Gastroesophageal sphincter (tissue), 4 donors: ENCODE measurements at regions not wholly inside any gene's neighbourhood (a gene's known extent, or its start where the extent isn't known, plus 50 kb on each side); places are given as distances from the start of the nearest gene placed in this dataset.
"Not testable (repeated sequence)": the region's sequence is repeated elsewhere in the genome, so short reads cannot be mapped to it uniquely, and the experiment has no call there.

Source experiments
- ATAC-seq: fragments of 150-250 bp; one replicate; pipeline ENCODE4 v1.9.1; 2016; ENCODE audit warnings: mild to moderate bottlenecking, moderate library complexity
- H3K27ac ChIP-seq, 4 donors: fragments of 200-600 bp; sonication (generic) in 3 of 4; 1 replicate in 3 of 4; 2 replicates in 1 of 4; pipeline ENCODE4 v1.5.1; 2016 to 2019
- H3K27me3 ChIP-seq: fragments of 200-600 bp; sonication (generic); one replicate; pipeline ENCODE4 v1.5.1; 2019
- H3K36me3 ChIP-seq, 2 donors: fragments of 200-600 bp; sonication (generic); one replicate each; pipeline ENCODE4 v1.5.1; 2019; ENCODE audit warnings: control low read depth in 1 of 2
- H3K4me1 ChIP-seq, 3 donors: fragments of 200-600 bp; sonication (generic); 1 replicate in 2 of 3; 2 replicates in 1 of 3; pipeline ENCODE4 v1.5.1; 2016 to 2019; ENCODE audit warnings: control low read depth in 2 of 3
- H3K4me3 ChIP-seq, 2 donors: fragments of 200-600 bp; sonication (generic); one replicate each; pipeline ENCODE4 v1.5.1; 2019; ENCODE audit warnings: mild to moderate bottlenecking in 1 of 2, moderate library complexity in 1 of 2
- H3K9me3 ChIP-seq, 3 donors: fragments of 200-600 bp; sonication (generic); one replicate each; pipeline ENCODE4 v1.5.1; 2017 to 2019; ENCODE audit warnings: control low read depth in 2 of 3
- EP300 ChIP-seq: sonication (generic); formaldehyde crosslinking; IDR thresholded peaks from one replicate; pipeline ENCODE4 v1.6.1; 2017; ENCODE audit warnings: antibody characterized with exemption, mild to moderate bottlenecking
- POLR2A ChIP-seq, 2 donors: fragments of 450-650 bp; IDR thresholded peaks; one replicate each; pipeline ENCODE4 v1.6.1; 2017; ENCODE audit warnings: antibody characterized with exemption in 2 of 2, mild to moderate bottlenecking in 2 of 2, moderate library complexity in 1 of 2
- POLR2AphosphoS5 ChIP-seq: sonication (generic); formaldehyde crosslinking; IDR thresholded peaks from one replicate; pipeline ENCODE4 v1.6.1; 2017; ENCODE audit warnings: antibody characterized with exemption
- WGBS, 2 donors: methylation state at CpG; one replicate each; pipeline ENCODE4 v1.1.5; 2018; ENCODE audit warnings: low coverage in 1 of 2; 5-methylcytosine and 5-hydroxymethylcytosine counted together
- TF ChIP-seq, protein P1 (sequence below), 4 experiments: fragments of 200-600 bp in 2 of 4; fragments of 450-650 bp in 2 of 4; sonication (generic) in 1 of 4; IDR thresholded peaks; one replicate each; pipeline ENCODE4 v1.5.1; 2017 to 2019; ENCODE audit warnings: antibody characterized with exemption in 4 of 4, mild to moderate bottlenecking in 2 of 4, moderate library complexity in 2 of 4

DNA sequence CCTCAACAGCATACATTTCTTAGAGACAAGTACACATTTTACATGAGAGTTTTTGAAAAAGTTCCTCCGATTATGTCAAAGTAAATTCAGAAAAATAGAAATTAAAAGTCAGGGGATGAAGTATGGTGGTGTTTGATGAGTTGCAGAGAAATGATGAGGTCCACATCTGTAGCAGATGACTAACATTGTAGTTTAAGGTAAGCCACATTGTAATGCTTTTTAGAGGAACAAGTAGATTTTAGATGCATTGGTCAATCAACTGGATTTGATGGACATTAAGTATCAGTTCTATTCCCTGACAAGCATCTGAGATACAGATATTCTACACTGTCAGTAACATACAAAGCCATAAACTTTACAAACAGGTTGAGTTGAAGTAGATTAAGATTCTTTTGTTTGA, 402.4 kb upstream of the RORB start:
- TF ChIP-seq POLR2AphosphoS5 (no peak), EP300 (no peak), POLR2A (IDR thresholded peaks at IDR 0.05) (no peak)
- TF ChIP-seq, protein P1, sequence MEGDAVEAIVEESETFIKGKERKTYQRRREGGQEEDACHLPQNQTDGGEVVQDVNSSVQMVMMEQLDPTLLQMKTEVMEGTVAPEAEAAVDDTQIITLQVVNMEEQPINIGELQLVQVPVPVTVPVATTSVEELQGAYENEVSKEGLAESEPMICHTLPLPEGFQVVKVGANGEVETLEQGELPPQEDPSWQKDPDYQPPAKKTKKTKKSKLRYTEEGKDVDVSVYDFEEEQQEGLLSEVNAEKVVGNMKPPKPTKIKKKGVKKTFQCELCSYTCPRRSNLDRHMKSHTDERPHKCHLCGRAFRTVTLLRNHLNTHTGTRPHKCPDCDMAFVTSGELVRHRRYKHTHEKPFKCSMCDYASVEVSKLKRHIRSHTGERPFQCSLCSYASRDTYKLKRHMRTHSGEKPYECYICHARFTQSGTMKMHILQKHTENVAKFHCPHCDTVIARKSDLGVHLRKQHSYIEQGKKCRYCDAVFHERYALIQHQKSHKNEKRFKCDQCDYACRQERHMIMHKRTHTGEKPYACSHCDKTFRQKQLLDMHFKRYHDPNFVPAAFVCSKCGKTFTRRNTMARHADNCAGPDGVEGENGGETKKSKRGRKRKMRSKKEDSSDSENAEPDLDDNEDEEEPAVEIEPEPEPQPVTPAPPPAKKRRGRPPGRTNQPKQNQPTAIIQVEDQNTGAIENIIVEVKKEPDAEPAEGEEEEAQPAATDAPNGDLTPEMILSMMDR (IDR thresholded peaks at IDR 0.05): no peak

DNA sequence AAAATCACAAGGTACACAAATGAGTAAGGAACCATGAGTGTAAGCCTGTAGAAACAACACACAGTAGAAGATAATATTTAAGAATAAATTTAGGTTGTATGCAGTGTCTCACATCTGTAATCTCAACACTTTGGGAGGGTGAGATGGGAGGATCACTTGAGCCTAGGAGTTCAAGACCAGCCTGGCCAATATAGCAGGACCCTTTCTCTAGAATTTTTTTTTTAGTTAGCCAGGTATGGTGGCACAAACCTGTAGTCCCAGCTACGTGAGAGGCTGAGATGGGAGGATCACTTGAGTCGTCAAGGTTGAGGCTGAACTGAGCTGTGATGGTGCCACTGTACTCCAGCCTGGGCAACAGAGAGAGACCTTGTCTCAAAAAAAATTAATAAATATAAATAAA, 401.2 kb upstream of the RORB start:
- ATAC-seq: no peak

More for the DNA sequence above, 402.4 kb upstream of the RORB start:
- 76 to 89% methylated on average over 1 of the region's 1 CpG for WGBS, 2 donors
- H3K4me1 ChIP-seq: no peaks in the 10 kb centered on the region
- no peak overlapping the region for H3K27ac ChIP-seq
- H3K4me3 ChIP-seq: no peak overlapping the region
- H3K27me3 ChIP-seq: no peaks in the 10 kb centered on the region
- H3K9me3 ChIP-seq: no peaks in the 10 kb centered on the region
- no peak for ATAC-seq
- H3K36me3 ChIP-seq: no peaks in the 10 kb centered on the region

DNA sequence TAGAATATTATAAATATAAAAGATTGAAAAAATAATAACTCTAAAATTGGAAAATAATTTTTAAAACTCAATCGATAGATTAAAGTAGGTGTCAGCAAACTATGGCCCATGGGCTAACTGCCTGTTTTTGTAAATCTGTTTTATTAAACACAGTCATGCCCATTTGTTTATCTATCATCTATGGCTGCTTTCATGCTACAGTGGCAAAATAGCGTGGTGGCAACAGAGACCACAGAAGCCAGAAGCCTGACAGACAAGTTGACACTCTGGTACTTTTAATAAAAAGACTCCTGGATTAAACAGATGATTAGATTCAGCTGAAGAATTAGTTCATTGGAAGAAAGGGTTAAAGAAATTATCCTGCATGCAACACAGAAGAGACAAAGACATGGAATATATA, 400.7 kb upstream of the RORB start:
- H3K27me3 ChIP-seq: no peaks in the 10 kb centered on the region
- no peak overlapping the region for H3K27ac ChIP-seq
- no peaks in the 10 kb centered on the region for H3K4me1 ChIP-seq
- no peak overlapping the region for H3K4me3 ChIP-seq
- H3K36me3 ChIP-seq: no peaks in the 10 kb centered on the region
- no peaks in the 10 kb centered on the region for H3K9me3 ChIP-seq
- TF ChIP-seq EP300 (no peak), POLR2A (IDR thresholded peaks at IDR 0.05) (no peak), POLR2AphosphoS5 (no peak)
- TF ChIP-seq, protein P1 (IDR thresholded peaks at IDR 0.05): no peak
- no peak for ATAC-seq
- WGBS, 2 donors: 79 to 92% methylated on average over 2 of the region's 2 CpGs

More for the DNA sequence above, 401.2 kb upstream of the RORB start:
- Histone ChIP-seq H3K9me3 (no peaks in the 10 kb centered on the region), H3K27ac (no peak overlapping the region), H3K27me3 (no peaks in the 10 kb centered on the region), H3K36me3 (no peaks in the 10 kb centered on the region), H3K4me3 (no peak overlapping the region), H3K4me1 (no peaks in the 10 kb centered on the region)
- TF ChIP-seq POLR2AphosphoS5: no peak
- TF ChIP-seq, protein P1 (IDR thresholded peaks at IDR 0.05): no peak
- no peak for TF ChIP-seq POLR2A (IDR thresholded peaks at IDR 0.05)
- no peak for TF ChIP-seq EP300
- WGBS, 2 donors: 83 to 93% methylated on average over 1 to 2 of the region's 2 CpGs

DNA sequence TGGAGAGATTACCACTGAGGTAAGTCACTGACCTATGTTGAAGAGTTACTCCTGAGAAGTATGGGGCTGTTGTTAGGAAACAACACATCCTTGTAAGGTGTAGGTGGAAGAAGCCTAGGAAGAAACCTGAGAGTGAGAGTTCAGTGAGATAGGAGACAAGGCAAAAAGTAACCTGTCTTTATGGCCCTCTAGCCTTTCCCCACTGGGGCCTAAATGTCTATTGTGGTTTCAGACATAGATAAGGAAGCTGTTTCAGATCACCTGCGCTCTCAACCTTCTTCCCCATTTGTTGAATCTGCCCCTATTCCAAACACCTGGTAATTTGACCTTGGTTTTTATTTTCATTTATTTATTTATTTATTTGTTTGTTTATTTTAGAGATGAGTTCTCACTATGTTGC, 397.1 kb upstream of the RORB start:
- TF ChIP-seq, protein P1 (IDR thresholded peaks at IDR 0.05): no peak
- TF ChIP-seq POLR2AphosphoS5 (no peak), POLR2A (IDR thresholded peaks at IDR 0.05) (no peak), EP300 (no peak)
- H3K27me3 ChIP-seq: no peaks in the 10 kb centered on the region
- H3K9me3 ChIP-seq: no peaks in the 10 kb centered on the region
- ATAC-seq: no peak
- no peak overlapping the region for H3K27ac ChIP-seq
- H3K36me3 ChIP-seq: no peaks in the 10 kb centered on the region
- no peaks in the 10 kb centered on the region for H3K4me1 ChIP-seq
- 86 to 100% methylated on average over 1 of the region's 1 CpG for WGBS, 2 donors
- no peak overlapping the region for H3K4me3 ChIP-seq

DNA sequence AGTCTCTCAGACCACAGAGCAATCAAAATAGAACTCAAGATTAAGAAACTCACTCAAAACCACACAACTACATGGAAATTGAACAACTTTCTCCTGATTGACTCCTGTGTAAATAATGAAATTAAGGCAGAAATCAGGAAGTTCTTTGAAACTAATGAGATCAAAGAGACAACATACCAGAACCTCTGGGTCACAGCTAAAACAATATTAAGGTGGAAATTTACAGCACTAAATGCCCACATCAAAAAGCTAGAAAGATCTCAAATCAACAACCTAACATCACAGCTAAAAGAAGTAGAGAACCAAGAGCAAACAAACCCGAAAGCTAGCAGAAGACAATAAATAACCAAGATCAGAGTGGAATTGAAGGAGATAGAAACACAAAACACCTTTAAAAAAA, 395.0 kb upstream of the RORB start:
- 50% methylated on average over 1 of the region's 1 CpG for WGBS, 2 donors
- H3K4me3 ChIP-seq, H3K27me3 ChIP-seq, H3K4me1 ChIP-seq, ATAC-seq, H3K9me3 ChIP-seq, H3K36me3 ChIP-seq, H3K27ac ChIP-seq: not testable (repeated sequence)
